ENCODE measurements at regions not wholly inside any gene's neighbourhood (a gene's known extent, or its start where the extent isn't known, plus 50 kb on each side); places are given as distances from the start of the nearest gene placed in this dataset.

GRCh38 chr17:33776903-33777302 is 478.2 kb upstream of the CCL2 start:
- DNase-seq (ENCODE audit: low read depth, low spot score): no peak

DNA sequence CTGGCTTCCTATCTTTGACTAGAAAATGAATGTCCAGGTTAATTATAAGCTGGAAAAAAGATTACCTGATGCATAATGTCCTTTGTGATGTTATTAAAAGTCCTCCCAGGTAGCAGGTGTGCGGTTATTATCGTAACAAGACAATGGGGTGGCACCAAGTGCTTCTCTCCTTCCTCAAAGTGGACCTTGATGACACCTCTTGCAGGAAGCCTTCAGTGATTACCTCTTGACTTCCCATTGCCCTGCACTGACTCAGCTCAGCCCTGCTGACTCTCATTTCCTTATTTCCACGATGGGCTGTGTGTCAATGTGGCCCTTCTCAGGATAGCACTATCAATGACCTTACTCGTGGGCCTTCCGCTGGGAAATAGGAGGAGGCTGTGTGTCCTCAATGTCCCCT is 477.4 kb upstream of the CCL2 start:
- DNase-seq (ENCODE audit: low read depth, low spot score): no peak

- DNase-seq (ENCODE audit: low read depth, low spot score): no peak
Measured at GRCh38 chr17:33778505-33779233, 476.4 kb upstream of the CCL2 start.

- DNase-seq (ENCODE audit: low read depth, low spot score): no peak
Measured at GRCh38 chr17:33779234-33779591, 475.9 kb upstream of the CCL2 start.

DNA sequence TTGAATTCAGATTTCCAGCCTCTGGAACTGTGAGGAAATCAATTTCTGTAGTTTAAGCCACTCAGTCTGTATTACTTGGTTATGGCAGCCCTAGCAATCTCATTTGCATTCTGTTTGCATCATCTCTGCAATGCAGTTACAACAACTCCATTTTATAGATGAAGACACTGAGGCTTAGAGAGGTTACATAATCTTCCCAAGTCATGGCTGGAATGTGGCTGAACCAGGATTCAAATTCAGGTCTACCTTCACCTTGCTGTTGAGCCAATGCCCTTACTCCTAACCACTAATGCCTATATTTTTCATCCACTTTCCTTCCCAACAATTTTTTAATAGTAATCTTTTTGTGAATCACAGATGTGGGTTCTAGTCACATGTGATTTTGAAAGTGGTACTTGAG is 469.8 kb upstream of the CCL2 start:
- DNase-seq (ENCODE audit: low read depth, low spot score): no peak

DNA sequence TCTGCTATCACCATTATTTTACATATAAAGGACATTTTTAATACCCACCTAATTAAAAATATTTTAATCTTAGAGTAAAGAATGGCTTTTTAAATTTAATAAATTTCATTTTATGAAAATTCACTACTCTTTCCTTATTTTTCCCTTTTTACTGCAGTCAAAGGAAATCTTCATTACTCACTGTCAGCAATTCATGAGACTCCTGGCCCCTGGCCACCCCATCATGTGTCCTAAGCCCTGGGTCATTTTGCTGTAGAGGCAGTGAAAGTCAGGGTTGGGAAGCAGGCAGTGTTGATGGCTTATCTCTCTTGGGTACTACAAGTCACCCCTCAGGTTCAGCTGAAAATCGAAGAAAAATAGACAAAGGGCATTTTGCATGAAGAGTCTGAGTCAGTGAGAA is 468.6 kb upstream of the CCL2 start:
- DNase-seq (ENCODE audit: low read depth, low spot score): no peak

DNA sequence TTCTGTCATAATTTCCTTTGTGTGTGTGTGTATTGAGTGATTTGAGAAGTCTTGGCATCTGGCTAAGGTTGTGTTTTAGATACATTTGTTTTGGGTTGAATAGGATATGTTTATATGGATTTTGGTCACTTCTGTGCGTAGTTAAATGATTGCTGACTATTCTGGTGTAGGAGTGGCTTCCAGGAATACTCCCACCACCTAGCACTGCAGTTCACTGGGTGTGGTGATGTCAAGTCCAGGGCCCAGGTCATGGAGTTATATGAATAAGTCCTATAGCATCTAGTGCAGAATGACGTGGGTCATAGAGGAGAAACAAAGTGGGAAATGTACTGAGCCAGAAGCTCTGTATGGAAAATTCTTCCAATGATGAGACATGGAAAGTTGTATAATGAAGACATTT is 465.4 kb upstream of the CCL2 start:
- DNase-seq (ENCODE audit: low read depth, low spot score): no peak

DNA sequence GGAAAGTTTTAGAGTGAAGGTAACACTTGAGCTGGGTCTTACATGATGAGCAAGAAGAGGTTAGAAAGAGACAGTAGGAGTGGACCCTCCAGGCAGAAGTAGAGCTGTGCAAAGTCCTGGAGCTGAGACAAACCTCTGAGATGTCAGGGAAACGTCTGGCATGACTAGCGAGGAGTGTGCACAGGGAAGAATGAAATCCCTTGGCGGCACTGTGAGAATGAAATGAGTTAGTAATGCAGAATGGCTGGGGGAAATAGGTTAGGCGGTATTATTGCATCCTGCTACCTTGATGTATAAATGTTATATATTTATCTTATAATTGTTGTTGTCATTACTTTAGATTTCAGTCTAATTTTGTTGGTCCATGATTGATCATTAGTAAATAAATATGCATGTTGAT is 457.9 kb upstream of the CCL2 start:
- no peak for DNase-seq (ENCODE audit: low read depth, low spot score)

- DNase-seq (ENCODE audit: low read depth, low spot score): no peak
Measured at GRCh38 chr17:33798308-33798707, 456.8 kb upstream of the CCL2 start.

DNA sequence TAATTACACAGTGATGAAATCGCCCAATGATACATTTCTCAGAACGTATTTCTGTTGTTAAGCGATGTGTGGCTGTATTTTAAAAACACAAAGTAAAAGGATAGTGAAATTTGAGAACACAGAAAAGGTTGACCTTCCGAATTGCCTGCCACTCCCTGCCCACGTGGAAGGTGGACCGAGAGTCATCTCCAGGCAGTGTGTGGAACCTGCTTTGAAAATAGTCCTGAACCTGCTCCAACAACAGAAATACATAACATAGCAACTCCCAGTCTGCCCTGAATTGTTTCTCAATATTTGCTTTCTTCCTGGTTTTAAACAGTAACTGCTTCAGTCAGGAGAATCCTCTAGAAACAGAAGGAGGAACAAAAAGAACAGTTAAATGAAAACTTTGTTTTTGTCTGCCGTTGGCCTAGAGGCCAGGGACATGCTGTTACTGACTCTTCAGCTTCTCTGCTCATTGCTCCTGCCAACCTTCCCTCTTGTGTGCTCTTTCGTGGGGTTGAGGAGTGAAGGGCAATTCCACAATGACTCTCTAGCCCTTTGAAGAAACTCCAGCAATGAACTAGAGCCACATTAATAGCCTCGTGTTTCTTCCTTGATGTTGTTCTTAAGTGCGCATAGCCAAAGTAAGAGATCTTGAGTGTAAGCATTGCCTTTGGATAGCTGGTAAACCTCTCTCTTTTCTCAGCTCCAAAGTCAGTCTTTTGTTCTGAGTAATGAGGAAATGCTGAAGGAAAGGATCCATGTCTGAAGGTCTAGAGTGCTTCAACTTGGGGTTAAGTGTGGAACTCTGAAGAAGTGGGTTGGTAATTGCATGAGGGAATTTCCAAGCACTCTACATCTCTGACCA is 452.5 kb upstream of the CCL2 start:
- DNase-seq (ENCODE audit: low read depth, low spot score): no peak

- no peak for DNase-seq (ENCODE audit: low read depth, low spot score)
Measured at GRCh38 chr17:33803199-33803685, 451.8 kb upstream of the CCL2 start.

DNA sequence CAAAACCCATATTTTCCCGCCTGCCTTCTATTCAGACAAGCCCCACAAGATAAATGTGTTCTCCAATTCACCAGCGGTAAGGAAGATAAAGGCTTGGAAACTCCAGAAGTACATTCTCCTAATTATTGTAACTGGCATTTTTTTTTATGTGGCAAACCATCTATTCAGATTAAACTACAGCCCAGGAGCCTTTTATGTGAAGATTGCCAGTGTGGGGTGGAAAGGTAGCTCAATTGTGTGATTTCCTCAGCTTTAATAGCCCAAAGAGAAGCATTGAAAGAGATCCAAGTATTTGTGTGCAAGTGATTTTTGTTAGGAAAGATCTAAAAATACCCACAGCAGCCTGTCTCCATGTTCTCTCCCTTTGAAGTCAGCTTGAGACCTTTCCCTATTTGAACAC is 451.4 kb upstream of the CCL2 start:
- no peak for DNase-seq (ENCODE audit: low read depth, low spot score)

- no peak for DNase-seq (ENCODE audit: low read depth, low spot score)
Measured at GRCh38 chr17:33804401-33804800, 450.7 kb upstream of the CCL2 start.

- DNase-seq (ENCODE audit: low read depth, low spot score): no peak
Measured at GRCh38 chr17:33806631-33807030, 448.5 kb upstream of the CCL2 start.

DNA sequence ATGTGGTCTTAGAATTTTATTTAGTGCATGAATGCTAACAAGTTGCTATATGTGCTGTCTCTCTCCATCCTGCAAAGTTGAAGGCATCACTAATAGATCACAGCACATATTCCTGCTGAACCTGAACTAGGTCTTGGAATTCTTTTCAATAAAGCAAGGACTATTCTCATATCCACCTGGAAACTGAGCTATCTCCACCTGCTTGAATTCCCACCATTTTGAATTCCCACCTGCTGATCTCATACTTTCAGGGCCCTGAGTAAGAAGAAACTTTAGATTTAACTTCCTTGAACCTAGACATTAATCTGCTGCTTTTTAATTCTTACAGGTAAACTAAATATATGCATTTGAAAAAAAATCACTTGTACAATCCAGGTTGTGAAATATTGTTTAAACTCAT is 445.3 kb upstream of the CCL2 start:
- DNase-seq (ENCODE audit: low read depth, low spot score): no peak

DNA sequence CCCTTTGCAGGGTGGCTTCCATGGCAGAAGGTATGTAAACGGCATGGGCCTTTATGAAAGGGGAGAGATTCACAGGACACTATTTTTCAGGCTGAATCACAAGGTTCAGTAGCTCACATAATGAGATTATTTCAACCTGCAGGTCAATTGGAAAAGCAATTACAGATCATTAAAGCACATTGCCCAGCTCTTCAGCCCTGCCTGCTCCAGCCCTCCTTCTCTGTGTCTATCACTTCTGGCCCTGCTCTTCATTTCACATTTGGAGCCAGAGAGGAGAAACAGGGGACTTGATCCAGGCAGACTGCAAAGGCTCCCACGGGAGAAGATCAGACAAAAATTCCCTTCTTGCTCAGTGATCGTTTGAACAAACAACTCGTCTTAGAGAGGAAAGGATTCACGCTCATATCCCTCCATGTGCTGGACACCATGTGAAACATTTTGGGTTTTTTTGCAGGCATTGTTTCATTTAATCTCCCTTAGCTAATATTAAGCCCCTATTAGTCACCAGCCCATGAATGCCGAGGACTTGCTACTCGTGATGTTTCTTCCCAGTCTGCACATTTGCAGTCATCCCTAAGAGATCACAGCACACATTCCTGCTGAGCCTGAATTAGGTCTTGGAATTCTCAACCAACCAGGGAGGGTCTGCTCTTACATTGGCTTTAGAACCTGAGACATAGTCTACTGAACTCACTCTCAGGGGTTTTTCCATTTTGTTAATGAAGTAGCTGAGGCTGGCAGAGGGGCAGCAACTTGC is 443.9 kb upstream of the CCL2 start:
- DNase-seq (ENCODE audit: low read depth, low spot score): no peak

- no peak for DNase-seq (ENCODE audit: low read depth, low spot score)
Measured at GRCh38 chr17:33811984-33812577, 443.0 kb upstream of the CCL2 start.

GRCh38 chr17:33814852-33815251 is 440.2 kb upstream of the CCL2 start:
- DNase-seq (ENCODE audit: low read depth, low spot score): no peak

DNA sequence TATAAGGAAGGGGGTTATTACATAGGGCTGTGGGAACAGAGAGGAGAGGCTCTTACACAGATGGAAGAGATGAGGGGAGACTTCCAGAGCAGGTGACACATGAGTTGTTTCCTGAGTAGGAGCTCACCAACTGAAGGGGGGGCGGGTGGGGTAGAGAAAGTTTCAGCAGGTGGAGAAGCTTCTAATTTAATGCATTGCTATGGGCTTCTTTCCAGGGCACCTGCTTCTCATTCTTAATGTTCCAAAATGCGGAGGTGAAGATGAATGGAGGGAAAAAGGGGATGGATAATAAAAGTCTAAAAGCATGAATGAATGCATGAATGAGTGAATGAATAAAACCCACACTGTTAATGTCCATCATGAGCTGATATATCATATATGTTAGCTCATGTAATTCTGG is 439.0 kb upstream of the CCL2 start:
- no peak for DNase-seq (ENCODE audit: low read depth, low spot score)

DNA sequence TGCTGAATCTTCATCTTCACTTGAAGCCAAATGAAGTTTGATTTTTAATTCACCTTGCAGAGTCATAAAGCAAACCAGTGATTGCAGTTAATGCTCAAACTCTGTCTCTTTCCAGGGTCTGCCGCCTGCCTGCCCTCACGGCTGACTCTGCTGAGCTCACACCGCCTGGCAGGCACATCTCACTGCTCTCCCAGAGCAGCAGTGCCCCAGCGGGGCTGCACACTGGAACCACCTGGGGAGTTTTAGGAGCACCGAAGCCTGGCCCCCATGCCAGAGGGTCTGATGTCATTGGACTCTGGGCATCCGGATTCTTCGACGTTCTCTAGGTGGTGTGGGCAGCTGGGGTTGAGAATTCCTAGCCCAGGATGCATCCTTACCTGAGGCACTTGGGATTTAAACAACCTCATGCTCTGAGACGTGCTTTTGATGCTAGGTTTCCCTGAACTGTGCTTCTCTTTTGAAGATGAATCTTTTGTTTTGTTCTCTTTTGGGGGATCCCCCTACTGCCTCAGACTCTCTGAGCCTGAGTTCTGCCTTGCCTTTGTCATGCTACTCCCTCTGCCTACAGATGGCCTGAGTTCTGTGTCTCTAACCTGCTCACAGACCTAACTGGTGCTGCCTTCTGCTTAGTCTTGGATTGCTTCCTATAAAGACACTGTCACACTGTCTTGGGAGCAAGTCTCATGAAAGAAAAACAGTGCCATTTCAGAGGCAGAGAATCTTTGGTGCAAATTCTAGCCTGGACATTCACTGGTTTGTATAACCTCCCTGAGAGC is 438.1 kb upstream of the CCL2 start:
- DNase-seq (ENCODE audit: low read depth, low spot score): no peak

GRCh38 chr17:33819539-33819938 is 435.5 kb upstream of the CCL2 start:
- DNase-seq (ENCODE audit: low read depth, low spot score): no peak

Data from activated CD4-positive, CD25-positive, alpha-beta regulatory T cell treated with anti-CD3 and anti-CD28 coated beads, Interleukin-2, amount 50 U/mL, for 16 hours (primary cell).